Kidney epithelial cell (primary cell): ENCODE measurements at regions not wholly inside any gene's neighbourhood (a gene's known extent, or its start where the extent isn't known, plus 50 kb on each side); places are given as distances from the start of the nearest gene placed in this dataset.

Experiments used
- DNase-seq: peaks from one replicate; pipeline ENCODE4 v3.0.0-alpha.2; 2010; ENCODE audit warnings: low read depth
- H3K27me3 ChIP-seq: 2 replicates; pipeline ENCODE4 v1.6.0; 2011; ENCODE audit warnings: low read length; ENCODE audit not compliant: control insufficient read depth, insufficient read depth
- H3K36me3 ChIP-seq: 2 replicates; pipeline ENCODE4 v1.5.1; 2011; ENCODE audit warnings: low read length; ENCODE audit not compliant: control insufficient read depth, insufficient read depth
- H3K4me3 ChIP-seq: 2 replicates; pipeline ENCODE4 v1.5.1; 2011; ENCODE audit warnings: low read depth, mild to moderate bottlenecking, control low read depth, low read length
- TF ChIP-seq, protein P1 (sequence below): IDR thresholded peaks from 2 replicates; pipeline ENCODE4 v1.5.1; 2011; ENCODE audit warnings: mild to moderate bottlenecking, moderate library complexity, low read length, control low read depth, inconsistent platforms; ENCODE audit not compliant: insufficient read depth, poor library complexity, severe bottlenecking

DNA sequence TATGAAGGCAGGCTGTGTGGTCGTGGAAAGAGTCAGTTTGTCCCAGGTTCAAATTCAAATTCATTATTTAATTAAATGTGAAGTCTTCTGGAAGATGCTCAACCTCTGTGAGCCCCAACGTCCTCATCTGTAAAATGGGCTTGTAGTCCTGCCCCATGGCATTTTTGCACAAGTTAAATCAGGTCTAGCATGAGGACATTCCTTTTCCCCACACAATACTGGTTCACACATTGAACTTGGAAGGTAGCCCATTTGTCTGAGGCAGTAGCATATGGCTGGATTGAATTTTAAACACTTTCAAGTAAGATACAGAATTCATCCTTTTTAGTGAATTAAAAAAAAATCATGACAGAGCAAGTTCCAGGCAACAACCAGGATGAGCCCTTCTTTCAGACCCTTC lies 665.4 kb upstream of the HS6ST1 start:
- no peaks in the 10 kb centered on the region for H3K36me3 ChIP-seq
- no peaks in the 10 kb centered on the region for H3K27me3 ChIP-seq
- H3K4me3 ChIP-seq = no peak overlapping the region
- no peak for DNase-seq
- TF ChIP-seq, protein P1, sequence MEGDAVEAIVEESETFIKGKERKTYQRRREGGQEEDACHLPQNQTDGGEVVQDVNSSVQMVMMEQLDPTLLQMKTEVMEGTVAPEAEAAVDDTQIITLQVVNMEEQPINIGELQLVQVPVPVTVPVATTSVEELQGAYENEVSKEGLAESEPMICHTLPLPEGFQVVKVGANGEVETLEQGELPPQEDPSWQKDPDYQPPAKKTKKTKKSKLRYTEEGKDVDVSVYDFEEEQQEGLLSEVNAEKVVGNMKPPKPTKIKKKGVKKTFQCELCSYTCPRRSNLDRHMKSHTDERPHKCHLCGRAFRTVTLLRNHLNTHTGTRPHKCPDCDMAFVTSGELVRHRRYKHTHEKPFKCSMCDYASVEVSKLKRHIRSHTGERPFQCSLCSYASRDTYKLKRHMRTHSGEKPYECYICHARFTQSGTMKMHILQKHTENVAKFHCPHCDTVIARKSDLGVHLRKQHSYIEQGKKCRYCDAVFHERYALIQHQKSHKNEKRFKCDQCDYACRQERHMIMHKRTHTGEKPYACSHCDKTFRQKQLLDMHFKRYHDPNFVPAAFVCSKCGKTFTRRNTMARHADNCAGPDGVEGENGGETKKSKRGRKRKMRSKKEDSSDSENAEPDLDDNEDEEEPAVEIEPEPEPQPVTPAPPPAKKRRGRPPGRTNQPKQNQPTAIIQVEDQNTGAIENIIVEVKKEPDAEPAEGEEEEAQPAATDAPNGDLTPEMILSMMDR = no peak

DNA sequence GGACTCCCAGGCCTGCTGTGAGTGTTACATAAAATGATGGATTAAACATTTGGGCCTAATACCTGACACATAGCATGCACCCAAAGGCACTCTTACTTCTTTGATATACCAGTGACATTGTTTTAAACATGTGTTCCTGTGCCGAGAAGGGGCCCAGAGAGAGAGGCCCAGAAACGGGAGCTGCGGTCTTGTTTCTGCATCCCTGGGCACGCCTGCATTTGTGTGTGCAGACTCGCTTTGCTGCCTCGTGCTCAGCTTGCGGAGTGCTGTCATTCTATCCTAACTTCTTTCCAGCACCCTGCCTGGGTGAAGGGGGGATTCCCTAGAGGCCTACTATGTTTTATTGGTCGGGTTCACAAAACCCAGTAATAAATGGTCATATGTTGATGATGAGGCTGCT lies 666.2 kb upstream of the HS6ST1 start:
- H3K4me3 ChIP-seq = no peak overlapping the region
- no peak for DNase-seq
- no peaks in the 10 kb centered on the region for H3K27me3 ChIP-seq
- TF ChIP-seq, protein P1 = no peak
- H3K36me3 ChIP-seq = no peaks in the 10 kb centered on the region

DNA sequence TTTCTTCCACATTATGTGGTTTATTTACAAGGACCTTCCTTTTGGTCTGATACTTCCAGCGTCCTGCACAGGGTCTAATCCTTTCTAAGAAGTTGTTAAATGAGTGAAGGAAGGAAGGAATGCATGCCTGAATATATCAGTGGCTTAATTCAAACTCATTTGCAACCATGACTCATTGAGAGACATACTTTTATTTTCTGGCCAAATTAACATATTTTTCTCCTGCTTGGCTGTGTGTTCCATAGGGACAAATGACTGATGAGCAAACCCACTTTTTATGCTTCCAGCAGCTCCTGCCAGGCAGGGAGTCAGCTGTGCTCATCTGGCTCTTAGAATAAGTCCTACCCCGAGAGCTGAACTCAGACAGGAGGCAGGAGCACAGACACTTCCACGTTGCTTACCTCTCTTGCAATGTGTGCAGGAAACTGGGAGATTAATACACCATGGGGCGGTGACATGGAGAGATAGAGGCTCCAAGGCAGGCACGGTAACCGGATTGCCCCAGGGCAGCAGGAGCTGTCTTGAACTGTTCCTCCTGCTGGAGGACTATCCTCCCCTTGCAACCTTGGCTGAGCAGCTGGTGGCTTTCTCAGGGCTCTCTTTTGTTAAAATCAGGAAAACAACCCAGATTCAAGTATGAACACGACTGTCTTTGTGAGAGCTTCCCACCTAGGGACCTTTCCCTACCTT lies 667.5 kb upstream of the HS6ST1 start:
- no peaks in the 10 kb centered on the region for H3K27me3 ChIP-seq
- TF ChIP-seq, protein P1 = no peak
- no peak for DNase-seq
- H3K4me3 ChIP-seq = no peak overlapping the region
- no peaks in the 10 kb centered on the region for H3K36me3 ChIP-seq

DNA sequence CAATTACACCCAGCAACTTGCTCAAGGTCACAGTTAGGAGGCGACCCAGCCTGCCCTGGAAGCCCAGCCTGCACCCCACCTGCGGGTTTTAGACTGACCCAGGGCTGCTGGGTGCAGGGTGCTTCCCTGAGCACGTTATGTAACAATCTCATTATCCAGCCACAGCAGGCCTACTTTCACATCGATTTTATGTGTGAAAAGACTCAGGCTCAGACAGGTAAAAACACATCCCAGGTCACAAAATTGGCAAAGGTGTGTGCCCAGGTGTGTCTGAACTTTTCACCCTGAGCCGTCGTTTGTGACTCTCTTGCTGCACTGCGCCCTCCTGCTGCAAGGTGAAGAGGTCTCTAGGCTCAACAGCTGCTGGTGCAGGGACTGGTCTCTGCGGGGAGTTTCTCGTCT lies 668.2 kb upstream of the HS6ST1 start:
- Histone ChIP-seq H3K4me3 (no peak overlapping the region), H3K36me3 (no peaks in the 10 kb centered on the region), H3K27me3 (no peaks in the 10 kb centered on the region)
- TF ChIP-seq, protein P1 = no peak
- DNase-seq = no peak

DNA sequence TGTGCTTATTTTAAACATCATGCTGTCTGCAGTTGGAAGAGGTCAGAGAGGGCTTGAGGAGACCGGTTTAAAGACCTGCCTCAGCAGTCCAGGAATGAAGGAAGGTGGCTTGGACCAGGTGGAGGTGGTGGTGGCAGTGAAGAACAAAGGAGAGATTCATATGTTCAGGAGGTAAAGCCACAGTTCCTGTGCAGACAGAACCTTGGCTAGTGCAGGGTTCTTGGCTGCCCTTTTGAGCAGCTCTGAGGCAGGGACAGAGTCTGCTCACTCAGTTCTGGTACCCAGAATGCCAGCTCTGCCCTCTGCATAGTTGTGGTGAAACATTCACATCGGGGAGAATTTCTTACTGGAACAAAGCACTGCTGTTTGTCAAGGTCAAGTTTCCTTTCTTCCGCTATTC lies 669.7 kb upstream of the HS6ST1 start:
- no peaks in the 10 kb centered on the region for H3K36me3 ChIP-seq
- TF ChIP-seq, protein P1 = no peak
- no peak for DNase-seq
- H3K27me3 ChIP-seq = no peaks in the 10 kb centered on the region
- H3K4me3 ChIP-seq = no peak overlapping the region

DNA sequence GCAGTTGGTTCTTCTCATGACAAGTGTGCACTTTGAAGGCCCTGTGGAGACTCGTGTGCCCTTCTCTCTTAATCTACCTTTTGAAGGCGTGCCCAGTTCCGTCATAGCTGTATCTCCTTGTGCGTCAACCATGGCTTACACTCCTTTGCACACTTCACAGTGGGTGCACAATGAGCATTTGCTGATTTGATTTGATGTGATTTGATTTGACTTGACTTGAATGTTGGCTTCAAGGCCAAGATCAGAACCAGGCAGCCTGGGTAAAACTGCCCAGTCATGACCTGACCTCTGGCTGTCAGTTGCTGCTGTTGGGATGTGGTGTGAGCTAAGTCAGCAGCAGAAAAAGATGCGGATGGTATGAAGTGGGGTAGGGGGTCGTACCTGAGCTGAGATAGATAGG lies 670.3 kb upstream of the HS6ST1 start:
- TF ChIP-seq, protein P1 = no peak
- Histone ChIP-seq H3K27me3 (no peaks in the 10 kb centered on the region), H3K4me3 (no peak overlapping the region), H3K36me3 (no peaks in the 10 kb centered on the region)
- no peak for DNase-seq
